WERI-Rb-1 (cell line): ENCODE measurements at regions not wholly inside any gene's neighbourhood (a gene's known extent, or its start where the extent isn't known, plus 50 kb on each side); places are given as distances from the start of the nearest gene placed in this dataset.

ENCODE experiments used
- DNase-seq: peaks from one replicate; pipeline ENCODE4 v3.0.0-alpha.2; 2020
- H3K27ac ChIP-seq: fragments of 250-450 bp; sonication (Bioruptor Pico); 2 replicates; pipeline ENCODE4 v1.5.1; 2020; ENCODE audit warnings: mild to moderate bottlenecking, moderate library complexity
- H3K27me3 ChIP-seq: fragments of 250-450 bp; sonication (Bioruptor Pico); 2 replicates; pipeline ENCODE4 v1.5.1; 2021; ENCODE audit warnings: mild to moderate bottlenecking, low read depth, moderate library complexity; ENCODE audit not compliant: insufficient read depth, severe bottlenecking
- H3K36me3 ChIP-seq: fragments of 250-450 bp; sonication (Bioruptor Pico); 2 replicates; pipeline ENCODE4 v1.5.1; 2020; ENCODE audit warnings: mild to moderate bottlenecking, moderate library complexity
- H3K4me3 ChIP-seq: 2 replicates; pipeline ENCODE4 v1.5.1; 2011; ENCODE audit warnings: low read depth, mild to moderate bottlenecking, control low read depth, low read length
- H3K9me3 ChIP-seq: fragments of 250-450 bp; sonication (Bioruptor Pico); 2 replicates; pipeline ENCODE4 v1.5.1; 2021; ENCODE audit warnings: mild to moderate bottlenecking, moderate library complexity; ENCODE audit not compliant: severe bottlenecking
- TF ChIP-seq, protein P1 (sequence below): IDR thresholded peaks from 2 replicates; pipeline ENCODE4 v1.5.1; 2011; ENCODE audit warnings: low read depth, mild to moderate bottlenecking, control low read depth, inconsistent platforms, low read length

DNA sequence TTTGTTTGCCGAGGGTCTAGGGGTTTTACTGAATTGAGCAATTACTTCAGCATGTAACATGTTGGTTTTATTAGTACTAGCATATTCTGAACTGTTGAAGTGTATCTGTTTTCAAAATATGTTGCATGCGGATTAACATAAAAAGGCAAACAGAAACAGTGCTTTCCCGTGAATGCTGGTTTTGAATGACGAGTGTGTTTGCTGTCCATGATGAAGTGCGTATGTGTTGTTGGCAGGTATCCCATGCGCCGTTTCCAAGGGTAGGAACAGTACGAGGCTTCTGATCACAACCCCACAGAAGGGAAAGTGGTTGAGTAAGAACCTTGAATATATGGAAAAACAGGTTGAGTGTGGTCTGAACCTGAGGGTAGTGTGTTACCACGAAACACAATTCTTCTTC lies 232.9 kb downstream of the SAMD5 start:
- no peaks in the 10 kb centered on the region for H3K9me3 ChIP-seq
- no peaks in the 10 kb centered on the region for H3K27me3 ChIP-seq
- no peak overlapping the region for H3K4me3 ChIP-seq
- H3K36me3 ChIP-seq = no peaks in the 10 kb centered on the region
- no peak overlapping the region for H3K27ac ChIP-seq
- DNase-seq = no peak
- TF ChIP-seq, protein P1, sequence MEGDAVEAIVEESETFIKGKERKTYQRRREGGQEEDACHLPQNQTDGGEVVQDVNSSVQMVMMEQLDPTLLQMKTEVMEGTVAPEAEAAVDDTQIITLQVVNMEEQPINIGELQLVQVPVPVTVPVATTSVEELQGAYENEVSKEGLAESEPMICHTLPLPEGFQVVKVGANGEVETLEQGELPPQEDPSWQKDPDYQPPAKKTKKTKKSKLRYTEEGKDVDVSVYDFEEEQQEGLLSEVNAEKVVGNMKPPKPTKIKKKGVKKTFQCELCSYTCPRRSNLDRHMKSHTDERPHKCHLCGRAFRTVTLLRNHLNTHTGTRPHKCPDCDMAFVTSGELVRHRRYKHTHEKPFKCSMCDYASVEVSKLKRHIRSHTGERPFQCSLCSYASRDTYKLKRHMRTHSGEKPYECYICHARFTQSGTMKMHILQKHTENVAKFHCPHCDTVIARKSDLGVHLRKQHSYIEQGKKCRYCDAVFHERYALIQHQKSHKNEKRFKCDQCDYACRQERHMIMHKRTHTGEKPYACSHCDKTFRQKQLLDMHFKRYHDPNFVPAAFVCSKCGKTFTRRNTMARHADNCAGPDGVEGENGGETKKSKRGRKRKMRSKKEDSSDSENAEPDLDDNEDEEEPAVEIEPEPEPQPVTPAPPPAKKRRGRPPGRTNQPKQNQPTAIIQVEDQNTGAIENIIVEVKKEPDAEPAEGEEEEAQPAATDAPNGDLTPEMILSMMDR = no peak

DNA sequence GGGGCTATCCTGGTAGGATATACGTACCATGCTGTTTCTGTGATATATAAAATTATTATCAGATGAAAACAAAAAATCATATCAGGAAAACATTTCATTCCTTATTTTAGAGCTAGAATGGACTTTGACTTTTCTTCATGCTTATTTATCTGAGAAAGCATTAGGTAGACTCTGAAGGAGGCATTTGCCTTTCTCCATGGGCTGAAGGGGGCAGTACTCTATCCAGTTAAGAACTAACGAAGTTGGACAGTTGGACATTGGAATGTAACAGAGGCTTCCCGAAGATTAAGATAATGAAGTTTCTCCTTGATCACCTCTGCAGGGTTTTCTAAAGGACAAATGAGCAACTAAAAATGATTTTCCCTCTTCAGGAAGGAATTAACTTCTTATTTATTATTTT lies 233.9 kb downstream of the SAMD5 start:
- no peak for DNase-seq
- no peaks in the 10 kb centered on the region for H3K36me3 ChIP-seq

DNA sequence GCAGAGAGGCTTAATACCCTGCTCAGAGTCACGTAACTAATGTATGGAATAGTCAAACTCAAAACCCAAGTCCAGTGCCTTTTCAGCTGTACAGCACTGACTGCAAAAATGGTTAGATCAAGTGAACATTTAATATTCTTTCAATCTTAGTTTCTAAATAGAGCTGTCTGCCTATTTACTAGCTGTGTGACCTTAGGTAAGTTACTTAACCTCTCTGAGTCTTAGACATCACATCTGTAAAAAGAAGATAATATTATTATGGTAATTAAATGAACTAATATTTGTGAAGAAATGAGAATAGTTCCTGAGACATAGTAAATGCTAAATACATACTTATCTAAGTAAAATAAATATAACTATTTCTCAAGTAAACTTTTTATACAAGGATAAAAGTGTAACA lies 235.5 kb downstream of the SAMD5 start:
- no peaks in the 10 kb centered on the region for H3K9me3 ChIP-seq
- no peaks in the 10 kb centered on the region for H3K36me3 ChIP-seq
- H3K27ac ChIP-seq = no peak overlapping the region
- H3K4me3 ChIP-seq = no peak overlapping the region
- no peak for DNase-seq
- no peaks in the 10 kb centered on the region for H3K27me3 ChIP-seq
- TF ChIP-seq, protein P1 = no peak

More for the DNA sequence above, 233.9 kb downstream of the SAMD5 start:
- Histone ChIP-seq H3K9me3 (no peaks in the 10 kb centered on the region), H3K4me3 (no peak overlapping the region), H3K27me3 (no peaks in the 10 kb centered on the region), H3K27ac (no peak overlapping the region)
- TF ChIP-seq, protein P1 = peak; percentile 21; the same call in 1 of the 2 replicates

DNA sequence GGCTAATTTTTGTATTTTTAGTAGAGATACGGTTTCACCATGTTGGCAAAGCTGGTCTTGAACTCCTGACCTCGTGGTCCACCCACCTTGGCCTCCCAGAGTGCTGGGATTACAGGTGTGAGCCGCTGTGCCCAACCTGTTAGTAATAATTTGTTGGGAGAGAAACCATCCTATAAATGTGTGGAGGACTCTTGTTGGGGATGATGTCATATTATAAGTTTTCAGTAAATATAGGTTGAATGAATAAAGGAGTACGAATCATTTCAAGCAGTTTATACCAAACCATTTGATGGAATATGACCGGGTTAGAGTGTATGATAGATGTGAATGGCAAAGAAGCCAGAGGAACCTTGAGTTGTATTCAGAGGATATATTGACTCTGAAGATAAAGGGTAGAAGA lies 240.8 kb downstream of the SAMD5 start:
- Histone ChIP-seq H3K9me3 (no peaks in the 10 kb centered on the region), H3K4me3 (no peak overlapping the region), H3K27me3 (no peaks in the 10 kb centered on the region), H3K36me3 (no peaks in the 10 kb centered on the region), H3K27ac (no peak overlapping the region)
- no peak for DNase-seq
- TF ChIP-seq, protein P1 = no peak

DNA sequence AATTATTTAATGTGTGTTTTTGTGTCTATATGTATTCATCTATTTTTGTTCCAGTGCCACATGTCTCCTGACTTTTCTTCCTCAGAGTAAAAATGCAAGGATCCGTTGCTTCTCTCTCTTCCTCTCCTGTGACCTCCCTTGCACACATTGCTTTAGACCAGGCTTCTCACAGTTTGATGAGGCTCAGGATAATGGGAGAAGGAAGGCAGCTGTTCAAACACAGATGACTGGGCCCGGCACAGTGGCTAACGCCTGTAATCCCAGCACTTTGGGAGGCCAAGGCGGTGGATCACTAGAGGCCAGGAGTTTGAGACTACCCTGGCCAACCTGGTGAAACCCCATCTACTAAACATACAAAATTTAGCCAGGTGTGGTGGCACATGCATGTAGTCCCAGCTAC lies 241.9 kb downstream of the SAMD5 start:
- Histone ChIP-seq H3K27me3 (no peaks in the 10 kb centered on the region), H3K27ac (no peak overlapping the region), H3K9me3 (no peaks in the 10 kb centered on the region), H3K4me3 (no peak overlapping the region), H3K36me3 (no peaks in the 10 kb centered on the region)
- no peak for DNase-seq
- TF ChIP-seq, protein P1 = no peak

DNA sequence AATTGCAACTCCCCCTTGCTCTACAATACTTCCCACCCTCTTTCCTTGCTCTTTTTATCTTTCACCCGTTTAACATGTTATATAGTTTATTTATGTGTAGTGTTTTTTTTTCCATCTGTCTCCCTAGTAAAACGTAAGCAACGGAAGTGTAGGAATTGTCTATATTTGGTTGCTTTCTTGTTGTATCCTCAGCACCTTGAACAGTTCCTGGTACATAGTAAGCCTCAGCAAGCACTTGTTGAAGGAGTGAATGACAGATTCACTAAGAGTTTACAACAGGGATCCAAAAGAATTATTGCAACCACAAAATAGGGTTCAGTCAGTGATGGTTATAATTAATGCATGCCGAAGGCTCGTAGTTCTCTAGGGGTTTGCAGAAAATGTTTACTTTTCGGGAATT lies 242.7 kb downstream of the SAMD5 start:
- no peak overlapping the region for H3K4me3 ChIP-seq
- H3K27ac ChIP-seq = no peak overlapping the region
- no peaks in the 10 kb centered on the region for H3K27me3 ChIP-seq
- no peaks in the 10 kb centered on the region for H3K36me3 ChIP-seq
- DNase-seq = no peak
- no peaks in the 10 kb centered on the region for H3K9me3 ChIP-seq
- TF ChIP-seq, protein P1 = no peak
